ENCODE measurements at regions not wholly inside any gene's neighbourhood (a gene's known extent, or its start where the extent isn't known, plus 50 kb on each side); places are given as distances from the start of the nearest gene placed in this dataset.
"Not testable (repeated sequence)": the region's sequence is repeated elsewhere in the genome, so short reads cannot be mapped to it uniquely, and the experiment has no call there.

DNA sequence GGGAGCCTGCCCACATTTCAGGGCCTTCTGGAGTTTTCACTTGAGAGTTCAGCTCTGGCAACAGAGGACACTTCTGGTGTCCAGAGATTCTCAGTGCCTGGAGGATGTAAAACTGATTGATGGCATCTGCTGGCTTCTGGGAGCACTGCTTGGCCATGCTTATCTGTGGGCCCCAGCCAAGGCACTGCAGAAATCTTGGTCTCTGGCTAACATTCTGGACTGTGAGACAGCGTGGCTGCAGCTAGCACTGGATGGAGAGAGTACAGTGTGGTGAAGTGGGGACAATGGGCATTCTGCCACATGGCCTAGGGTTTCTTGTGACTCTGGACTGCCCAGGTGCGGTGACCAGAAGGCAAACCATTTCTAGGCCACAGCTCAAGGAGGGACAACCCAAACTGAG lies 1479.4 kb upstream of the DEFB115 start:
- POLR2A ChIA-PET; CTCF ChIA-PET (ENCODE audit: low intra/inter-chr PET ratio); H4K20me1 ChIP-seq (replicated peaks; ENCODE audit: control insufficient read depth, insufficient read depth, low read length); H3K27me3 ChIP-seq (ENCODE audit: control insufficient read depth in 2 of 2, insufficient read depth in 2 of 2, low read length in 2 of 2); H3K9me1 ChIP-seq (ENCODE audit: control insufficient read depth, insufficient read depth, low read length); FAIRE-seq; ATAC-seq; H3K4me3 ChIP-seq; H3K4me2 ChIP-seq (ENCODE audit: insufficient read depth, low read length); H3K79me2 ChIP-seq (ENCODE audit: control insufficient read depth, insufficient read depth, low read length); H2AFZ ChIP-seq (ENCODE audit: low read depth, low read length); H3K27ac ChIP-seq (ENCODE audit: extremely low read depth, low read depth, low read length); H3K36me3 ChIP-seq (ENCODE audit: control insufficient read depth, insufficient read depth, low read length); BruUV-seq (replicated peaks); H3K9ac ChIP-seq (ENCODE audit: insufficient read depth in 1 of 2, low read depth in 2 of 2, low read length in 2 of 2); H3K9me3 ChIP-seq (replicated peaks; ENCODE audit: control insufficient read depth, insufficient read depth, low read depth, low read length); H3K4me1 ChIP-seq (replicated peaks in 1 of 2; ENCODE audit: control insufficient read depth in 2 of 2, insufficient read depth in 2 of 2, low read length in 2 of 2); TF ChIP-seq TEAD4 (CRISPR knock-in tag; IDR thresholded peaks at IDR 0.05; ENCODE audit: borderline replicate concordance): not testable (repeated sequence)
- DNase-seq (ENCODE audit: extremely low read depth in 1 of 4, low spot score in 3 of 4): peak in 2 of 4 experiments; percentile 7 to 48
- intact Hi-C loops (cut with micrococcal nuclease): loop anchor here (10.0 kb wide), 1 partner anchor 693 kb away; no protein-coding TSS in a partner anchor
- WGBS (ENCODE audit: insufficient coverage, low coverage, missing lambda C conversion rate): 3% methylated on average over 2 of the region's 2 CpGs
- in situ Hi-C loops (cut with MboI): loop anchor here (25.0 kb wide), 1 partner anchor 666 kb away; no protein-coding TSS in a partner anchor
- TF ChIP-seq KDM1A (IDR thresholded peaks at IDR 0.05) (0 out of 4 replicates have a peak, but pooled peaks of 1 of the 2 experiments have one; percentile 13), TCF3 (CRISPR knock-in tag; IDR thresholded peaks at IDR 0.05) (peak; percentile 51; the same call in 1 of the 2 replicates), TAL1 (IDR thresholded peaks at IDR 0.05) (0 out of 2 replicates have a peak, but pooled peaks have one; percentile 35), CBFA2T3 (IDR thresholded peaks at IDR 0.05) (peak; percentile 65), TEAD4 (IDR thresholded peaks at IDR 0.05; ENCODE audit: low read length) (peak; percentile 58), RCOR1 (IDR thresholded peaks at IDR 0.05; ENCODE audit: borderline replicate concordance in 1 of 2, low read depth in 2 of 2, low read length in 2 of 2) (peak in 1 of 2 experiments; percentile 44; a peak in 1 of 4 replicates)

DNA sequence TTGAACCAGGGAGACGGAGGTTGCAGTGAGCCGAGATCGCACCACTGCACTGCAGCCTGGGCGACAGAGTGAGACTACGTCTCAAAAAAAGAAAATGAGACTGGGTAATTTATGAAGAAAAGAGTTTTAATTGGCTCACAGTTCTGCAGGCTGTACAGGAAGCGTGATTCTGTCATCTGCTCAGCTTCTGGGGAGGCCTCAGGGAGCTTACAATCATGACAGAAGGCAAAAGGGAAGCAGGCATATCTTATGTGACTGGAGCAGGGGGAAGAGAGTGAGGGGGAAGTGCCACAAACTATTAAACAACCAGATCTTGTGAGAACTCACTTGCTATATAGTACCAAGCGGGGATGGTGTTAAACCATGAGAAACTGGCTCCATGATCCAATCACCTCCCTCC lies 1476.2 kb upstream of the DEFB115 start:
- H3K79me2 ChIP-seq (ENCODE audit: control insufficient read depth, insufficient read depth, low read length); H3K9me3 ChIP-seq (replicated peaks; ENCODE audit: control insufficient read depth, insufficient read depth, low read depth, low read length); H4K20me1 ChIP-seq (replicated peaks; ENCODE audit: control insufficient read depth, insufficient read depth, low read length); H3K27me3 ChIP-seq (ENCODE audit: control insufficient read depth in 2 of 2, insufficient read depth in 2 of 2, low read length in 2 of 2); ATAC-seq; H3K9me1 ChIP-seq (ENCODE audit: control insufficient read depth, insufficient read depth, low read length); H3K36me3 ChIP-seq (ENCODE audit: control insufficient read depth, insufficient read depth, low read length); BruUV-seq (replicated peaks); FAIRE-seq; DNase-seq (ENCODE audit: extremely low read depth in 1 of 4, low spot score in 3 of 4); H2AFZ ChIP-seq (ENCODE audit: low read depth, low read length); H3K9ac ChIP-seq (ENCODE audit: insufficient read depth in 1 of 2, low read depth in 2 of 2, low read length in 2 of 2); H3K4me2 ChIP-seq (ENCODE audit: insufficient read depth, low read length); H3K4me1 ChIP-seq (replicated peaks in 1 of 2; ENCODE audit: control insufficient read depth in 2 of 2, insufficient read depth in 2 of 2, low read length in 2 of 2); CTCF ChIA-PET (ENCODE audit: low intra/inter-chr PET ratio); H3K4me3 ChIP-seq; intact Hi-C loops (cut with micrococcal nuclease): not testable (repeated sequence)
- H3K27ac ChIP-seq (ENCODE audit: extremely low read depth, low read depth, low read length): peak overlapping the region; percentile 61; the same call in 1 of the 3 replicates
- TF ChIP-seq ZNF316 (IDR thresholded peaks at IDR 0.05) (peak; percentile 60), TRIM28 (IDR thresholded peaks at IDR 0.05) (peak; percentile 56; the same call in 1 of the 2 replicates), TRIM24 (IDR thresholded peaks at IDR 0.05) (peak in 1 of 2 experiments; percentile 24; a peak in 1 of 4 replicates)
- in situ Hi-C loops (cut with MboI): loop anchor here (25.0 kb wide), 1 partner anchor 669 kb away; no protein-coding TSS in a partner anchor
- 51% methylated on average over 7 of the region's 7 CpGs for WGBS (ENCODE audit: insufficient coverage, low coverage, missing lambda C conversion rate)
- POLR2A ChIA-PET: interaction anchor here (0.6 to 0.8 kb wide), 2 partner anchors 702 to 1474 kb away, joined by 4 read pairs; no protein-coding TSS in a partner anchor
